ENCODE measurements at regions not wholly inside any gene's neighbourhood (a gene's known extent, or its start where the extent isn't known, plus 50 kb on each side); places are given as distances from the start of the nearest gene placed in this dataset.

GRCh38 chrX:1781766-1782165 lies 166.9 kb downstream of the ASMT start:
- TF ChIP-seq ZNF133 (tag by site-specific recombination; IDR thresholded peaks at IDR 0.05) = no peak
- TF ChIP-seq ZNF24 (tag by site-specific recombination; IDR thresholded peaks at IDR 0.05) = no peak
- TF ChIP-seq, protein P1, sequence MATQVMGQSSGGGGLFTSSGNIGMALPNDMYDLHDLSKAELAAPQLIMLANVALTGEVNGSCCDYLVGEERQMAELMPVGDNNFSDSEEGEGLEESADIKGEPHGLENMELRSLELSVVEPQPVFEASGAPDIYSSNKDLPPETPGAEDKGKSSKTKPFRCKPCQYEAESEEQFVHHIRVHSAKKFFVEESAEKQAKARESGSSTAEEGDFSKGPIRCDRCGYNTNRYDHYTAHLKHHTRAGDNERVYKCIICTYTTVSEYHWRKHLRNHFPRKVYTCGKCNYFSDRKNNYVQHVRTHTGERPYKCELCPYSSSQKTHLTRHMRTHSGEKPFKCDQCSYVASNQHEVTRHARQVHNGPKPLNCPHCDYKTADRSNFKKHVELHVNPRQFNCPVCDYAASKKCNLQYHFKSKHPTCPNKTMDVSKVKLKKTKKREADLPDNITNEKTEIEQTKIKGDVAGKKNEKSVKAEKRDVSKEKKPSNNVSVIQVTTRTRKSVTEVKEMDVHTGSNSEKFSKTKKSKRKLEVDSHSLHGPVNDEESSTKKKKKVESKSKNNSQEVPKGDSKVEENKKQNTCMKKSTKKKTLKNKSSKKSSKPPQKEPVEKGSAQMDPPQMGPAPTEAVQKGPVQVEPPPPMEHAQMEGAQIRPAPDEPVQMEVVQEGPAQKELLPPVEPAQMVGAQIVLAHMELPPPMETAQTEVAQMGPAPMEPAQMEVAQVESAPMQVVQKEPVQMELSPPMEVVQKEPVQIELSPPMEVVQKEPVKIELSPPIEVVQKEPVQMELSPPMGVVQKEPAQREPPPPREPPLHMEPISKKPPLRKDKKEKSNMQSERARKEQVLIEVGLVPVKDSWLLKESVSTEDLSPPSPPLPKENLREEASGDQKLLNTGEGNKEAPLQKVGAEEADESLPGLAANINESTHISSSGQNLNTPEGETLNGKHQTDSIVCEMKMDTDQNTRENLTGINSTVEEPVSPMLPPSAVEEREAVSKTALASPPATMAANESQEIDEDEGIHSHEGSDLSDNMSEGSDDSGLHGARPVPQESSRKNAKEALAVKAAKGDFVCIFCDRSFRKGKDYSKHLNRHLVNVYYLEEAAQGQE (tag by site-specific recombination; IDR thresholded peaks at IDR 0.05) = no peak
- TF ChIP-seq SALL2 (tag by site-specific recombination; IDR thresholded peaks at IDR 0.05; ENCODE audit: borderline replicate concordance) = no peak
- TF ChIP-seq, protein P2, sequence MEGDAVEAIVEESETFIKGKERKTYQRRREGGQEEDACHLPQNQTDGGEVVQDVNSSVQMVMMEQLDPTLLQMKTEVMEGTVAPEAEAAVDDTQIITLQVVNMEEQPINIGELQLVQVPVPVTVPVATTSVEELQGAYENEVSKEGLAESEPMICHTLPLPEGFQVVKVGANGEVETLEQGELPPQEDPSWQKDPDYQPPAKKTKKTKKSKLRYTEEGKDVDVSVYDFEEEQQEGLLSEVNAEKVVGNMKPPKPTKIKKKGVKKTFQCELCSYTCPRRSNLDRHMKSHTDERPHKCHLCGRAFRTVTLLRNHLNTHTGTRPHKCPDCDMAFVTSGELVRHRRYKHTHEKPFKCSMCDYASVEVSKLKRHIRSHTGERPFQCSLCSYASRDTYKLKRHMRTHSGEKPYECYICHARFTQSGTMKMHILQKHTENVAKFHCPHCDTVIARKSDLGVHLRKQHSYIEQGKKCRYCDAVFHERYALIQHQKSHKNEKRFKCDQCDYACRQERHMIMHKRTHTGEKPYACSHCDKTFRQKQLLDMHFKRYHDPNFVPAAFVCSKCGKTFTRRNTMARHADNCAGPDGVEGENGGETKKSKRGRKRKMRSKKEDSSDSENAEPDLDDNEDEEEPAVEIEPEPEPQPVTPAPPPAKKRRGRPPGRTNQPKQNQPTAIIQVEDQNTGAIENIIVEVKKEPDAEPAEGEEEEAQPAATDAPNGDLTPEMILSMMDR (tag by site-specific recombination; IDR thresholded peaks at IDR 0.05) = no peak
- no peak for TF ChIP-seq KLF16 (tag by site-specific recombination; IDR thresholded peaks at IDR 0.05)
- no peak for TF ChIP-seq ZNF146 (tag by site-specific recombination; IDR thresholded peaks at IDR 0.05)
- TF ChIP-seq TCF7L2 (IDR thresholded peaks at IDR 0.05; ENCODE audit: borderline replicate concordance, low read depth, low read length) = no peak
- TF ChIP-seq ZNF174 (tag by site-specific recombination; IDR thresholded peaks at IDR 0.05) = no peak
